ENCODE measurements at regions not wholly inside any gene's neighbourhood (a gene's known extent, or its start where the extent isn't known, plus 50 kb on each side); places are given as distances from the start of the nearest gene placed in this dataset.

- TF ChIP-seq CTCF (IDR thresholded peaks at IDR 0.05; ENCODE audit: low read depth, low read length): peak; percentile 93
- peak; percentile 67 to 71 for DNase-seq (ENCODE audit: low read depth in 2 of 2)
- H3K4me3 ChIP-seq (replicated peaks in 1 of 2; ENCODE audit: low read depth in 2 of 2, low read length in 2 of 2): no peak overlapping the region
Measured at GRCh38 chr10:28241741-28242399, 61.0 kb downstream of the MPP7 start.

DNA sequence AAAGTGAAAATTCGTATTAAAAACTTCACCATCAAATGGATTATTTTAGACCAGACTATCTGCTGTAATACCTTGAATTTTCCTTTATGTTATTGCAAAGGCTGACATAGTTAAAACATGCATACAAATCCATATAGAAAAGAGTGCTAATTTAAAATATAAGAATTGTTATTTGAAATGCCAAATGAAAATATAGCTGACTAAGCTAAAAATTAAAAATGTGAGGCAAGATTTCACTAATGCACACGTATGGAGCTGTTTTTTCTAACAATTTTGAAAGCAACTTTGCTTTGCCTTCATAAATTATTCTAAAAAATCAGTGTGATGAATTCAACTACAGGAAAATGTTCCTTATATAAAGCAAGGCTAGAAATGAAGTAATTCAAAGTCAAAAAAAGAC is 62.5 kb downstream of the MPP7 start:
- DNase-seq (ENCODE audit: low read depth in 2 of 2): no peak
- no peak overlapping the region for H3K4me3 ChIP-seq (replicated peaks in 1 of 2; ENCODE audit: low read depth in 2 of 2, low read length in 2 of 2)
- TF ChIP-seq CTCF (IDR thresholded peaks at IDR 0.05; ENCODE audit: low read depth, low read length): no peak

- no peak for DNase-seq (ENCODE audit: low read depth in 2 of 2)
- no peak overlapping the region for H3K4me3 ChIP-seq (replicated peaks in 1 of 2; ENCODE audit: low read depth in 2 of 2, low read length in 2 of 2)
- TF ChIP-seq CTCF (IDR thresholded peaks at IDR 0.05; ENCODE audit: low read depth, low read length): no peak
Measured at GRCh38 chr10:28236591-28236990, 66.3 kb downstream of the MPP7 start.

DNA sequence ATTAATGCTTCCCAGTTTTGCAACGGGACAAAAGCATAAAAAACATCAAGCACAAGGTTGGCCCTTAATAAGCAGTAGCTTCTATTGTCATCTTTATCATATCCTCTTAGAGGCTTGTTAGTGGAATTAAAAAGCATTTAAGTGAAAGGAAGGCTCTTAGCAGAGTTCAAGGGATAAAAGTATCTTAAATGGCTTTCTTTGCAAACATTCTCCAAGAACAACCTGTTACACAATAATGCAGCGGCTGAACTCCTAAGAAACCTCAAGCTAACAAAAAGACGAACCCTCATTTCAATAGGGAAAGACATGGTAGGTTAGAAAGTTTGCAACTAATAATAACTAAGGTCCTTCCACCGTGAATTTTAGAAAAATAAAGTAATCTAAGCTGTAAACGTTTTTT is 82.1 kb downstream of the MPP7 start:
- no peak overlapping the region for H3K4me3 ChIP-seq (replicated peaks in 1 of 2; ENCODE audit: low read depth in 2 of 2, low read length in 2 of 2)
- TF ChIP-seq CTCF (IDR thresholded peaks at IDR 0.05; ENCODE audit: low read depth, low read length): no peak
- DNase-seq (ENCODE audit: low read depth in 2 of 2): no peak

DNA sequence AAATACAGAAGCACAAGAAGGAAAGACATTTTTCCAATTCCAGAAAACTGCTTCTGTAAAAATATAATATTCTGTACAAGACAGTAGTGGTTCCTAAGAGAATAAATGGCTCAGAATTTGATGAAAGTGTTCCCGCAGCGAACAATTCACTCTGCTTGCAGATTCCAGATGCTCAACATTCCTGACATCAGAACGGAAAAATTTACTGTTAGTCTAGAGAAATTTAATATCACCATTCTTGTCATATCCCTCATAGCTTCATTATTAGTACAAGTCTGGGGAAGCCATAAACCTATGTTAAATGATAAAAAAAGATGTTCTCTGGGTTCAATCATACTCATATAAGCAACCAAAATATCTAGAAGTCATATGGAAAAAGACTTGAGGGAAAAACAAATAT is 83.6 kb downstream of the MPP7 start:
- TF ChIP-seq CTCF (IDR thresholded peaks at IDR 0.05; ENCODE audit: low read depth, low read length): no peak
- DNase-seq (ENCODE audit: low read depth in 2 of 2): peak in 1 of 2 donors; percentile 49
- no peak overlapping the region for H3K4me3 ChIP-seq (replicated peaks in 1 of 2; ENCODE audit: low read depth in 2 of 2, low read length in 2 of 2)

GRCh38 chr10:28217848-28218247 is 85.0 kb downstream of the MPP7 start:
- DNase-seq (ENCODE audit: low read depth in 2 of 2): peak; percentile 50 to 73
- TF ChIP-seq CTCF (IDR thresholded peaks at IDR 0.05; ENCODE audit: low read depth, low read length): no peak
- no peak overlapping the region for H3K4me3 ChIP-seq (replicated peaks in 1 of 2; ENCODE audit: low read depth in 2 of 2, low read length in 2 of 2)

GRCh38 chr10:28215930-28216329 is 86.9 kb downstream of the MPP7 start:
- no peak for DNase-seq (ENCODE audit: low read depth in 2 of 2)
- no peak overlapping the region for H3K4me3 ChIP-seq (replicated peaks in 1 of 2; ENCODE audit: low read depth in 2 of 2, low read length in 2 of 2)
- no peak for TF ChIP-seq CTCF (IDR thresholded peaks at IDR 0.05; ENCODE audit: low read depth, low read length)
